Right lobe of liver (tissue), 4 donors: ENCODE measurements at regions not wholly inside any gene's neighbourhood (a gene's known extent, or its start where the extent isn't known, plus 50 kb on each side); places are given as distances from the start of the nearest gene placed in this dataset.

ENCODE experiments used
- POLR2A ChIP-seq: fragments of 450-650 bp; IDR thresholded peaks from one replicate; pipeline ENCODE4 v1.6.1; 2017; ENCODE audit warnings: antibody characterized with exemption, mild to moderate bottlenecking
- TF ChIP-seq, protein P1 (sequence below), 4 donors: fragments of 200-600 bp in 3 of 4; fragments of 450-650 bp in 1 of 4; IDR thresholded peaks; one replicate each; pipeline versions ENCODE4 v1.5.1 to v1.8.0; 2016 to 2022; ENCODE audit warnings: antibody characterized with exemption in 4 of 4, mild to moderate bottlenecking in 2 of 4
- donor health status: DM: no; HTN: no; CAD: no.
- donor health status: DM: no; HTN: no; CAD: no.
- donor health status: DM: no; HTN: yes; CAD: no.

GRCh38 chr10:9469663-9470205 lies 1415.2 kb downstream of the GATA3 start:
- TF ChIP-seq POLR2A: no peak
- TF ChIP-seq, protein P1, sequence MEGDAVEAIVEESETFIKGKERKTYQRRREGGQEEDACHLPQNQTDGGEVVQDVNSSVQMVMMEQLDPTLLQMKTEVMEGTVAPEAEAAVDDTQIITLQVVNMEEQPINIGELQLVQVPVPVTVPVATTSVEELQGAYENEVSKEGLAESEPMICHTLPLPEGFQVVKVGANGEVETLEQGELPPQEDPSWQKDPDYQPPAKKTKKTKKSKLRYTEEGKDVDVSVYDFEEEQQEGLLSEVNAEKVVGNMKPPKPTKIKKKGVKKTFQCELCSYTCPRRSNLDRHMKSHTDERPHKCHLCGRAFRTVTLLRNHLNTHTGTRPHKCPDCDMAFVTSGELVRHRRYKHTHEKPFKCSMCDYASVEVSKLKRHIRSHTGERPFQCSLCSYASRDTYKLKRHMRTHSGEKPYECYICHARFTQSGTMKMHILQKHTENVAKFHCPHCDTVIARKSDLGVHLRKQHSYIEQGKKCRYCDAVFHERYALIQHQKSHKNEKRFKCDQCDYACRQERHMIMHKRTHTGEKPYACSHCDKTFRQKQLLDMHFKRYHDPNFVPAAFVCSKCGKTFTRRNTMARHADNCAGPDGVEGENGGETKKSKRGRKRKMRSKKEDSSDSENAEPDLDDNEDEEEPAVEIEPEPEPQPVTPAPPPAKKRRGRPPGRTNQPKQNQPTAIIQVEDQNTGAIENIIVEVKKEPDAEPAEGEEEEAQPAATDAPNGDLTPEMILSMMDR (IDR thresholded peaks at IDR 0.05): no peak
